ENCODE measurements at regions not wholly inside any gene's neighbourhood (a gene's known extent, or its start where the extent isn't known, plus 50 kb on each side); places are given as distances from the start of the nearest gene placed in this dataset.
"Not testable (repeated sequence)": the region's sequence is repeated elsewhere in the genome, so short reads cannot be mapped to it uniquely, and the experiment has no call there.

DNA sequence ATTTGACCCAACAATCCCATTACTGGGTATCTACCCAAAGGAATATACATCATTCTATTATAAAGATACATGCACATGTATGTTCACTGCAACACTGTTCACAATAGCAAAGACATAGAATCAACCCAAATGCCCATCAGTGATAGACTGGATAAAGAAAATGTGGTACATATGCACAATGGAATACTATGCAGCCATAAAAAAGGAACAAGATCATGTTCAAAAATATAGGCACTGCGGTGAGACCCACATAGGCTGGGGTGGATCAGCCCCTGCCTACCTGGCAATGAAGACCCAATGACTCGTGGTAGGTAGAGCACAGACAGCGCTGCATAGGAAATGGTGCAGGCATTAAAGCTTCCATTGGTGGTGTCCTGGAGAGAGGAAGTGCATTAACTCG is 88.6 kb upstream of the NFIL3 start:
- not testable (repeated sequence) for H3K4me1 Mint-ChIP-seq (ENCODE audit: unreplicated experiment); H3K9me3 Mint-ChIP-seq; H3K4me3 Mint-ChIP-seq; DNase-seq (ENCODE audit: extremely low spot score, unreplicated experiment); H3K27me3 Mint-ChIP-seq; H3K36me3 Mint-ChIP-seq; H3K27ac Mint-ChIP-seq

DNA sequence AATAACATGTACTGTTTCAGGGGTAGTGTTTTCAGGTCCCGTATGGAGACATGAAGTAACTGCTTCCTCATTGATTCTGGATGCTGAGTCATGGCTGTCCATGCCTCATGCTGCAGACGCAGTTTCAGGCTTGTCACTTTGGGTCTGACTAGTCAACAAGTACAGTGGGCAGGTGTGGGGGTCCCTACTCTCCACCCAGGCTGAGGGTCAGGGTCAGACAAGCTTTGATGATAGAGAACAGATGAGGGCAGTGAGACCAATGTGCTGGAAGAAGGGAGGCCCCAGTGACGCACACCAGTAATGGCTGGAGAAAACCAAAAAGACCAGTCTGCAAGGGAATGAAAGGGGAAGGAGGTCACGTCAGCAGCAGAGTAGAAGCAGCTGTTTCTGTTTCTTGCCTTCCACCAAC is 80.0 kb upstream of the NFIL3 start:
- no peaks in the 10 kb centered on the region for H3K27me3 Mint-ChIP-seq
- peaks cover 4% of the 10 kb centered on the region for H3K4me1 Mint-ChIP-seq (ENCODE audit: unreplicated experiment)
- H3K9me3 Mint-ChIP-seq: no peaks in the 10 kb centered on the region
- no peaks in the 10 kb centered on the region for H3K36me3 Mint-ChIP-seq
- no peak overlapping the region for H3K4me3 Mint-ChIP-seq
- H3K27ac Mint-ChIP-seq: no peak overlapping the region
- TF ChIP-seq, protein P1, sequence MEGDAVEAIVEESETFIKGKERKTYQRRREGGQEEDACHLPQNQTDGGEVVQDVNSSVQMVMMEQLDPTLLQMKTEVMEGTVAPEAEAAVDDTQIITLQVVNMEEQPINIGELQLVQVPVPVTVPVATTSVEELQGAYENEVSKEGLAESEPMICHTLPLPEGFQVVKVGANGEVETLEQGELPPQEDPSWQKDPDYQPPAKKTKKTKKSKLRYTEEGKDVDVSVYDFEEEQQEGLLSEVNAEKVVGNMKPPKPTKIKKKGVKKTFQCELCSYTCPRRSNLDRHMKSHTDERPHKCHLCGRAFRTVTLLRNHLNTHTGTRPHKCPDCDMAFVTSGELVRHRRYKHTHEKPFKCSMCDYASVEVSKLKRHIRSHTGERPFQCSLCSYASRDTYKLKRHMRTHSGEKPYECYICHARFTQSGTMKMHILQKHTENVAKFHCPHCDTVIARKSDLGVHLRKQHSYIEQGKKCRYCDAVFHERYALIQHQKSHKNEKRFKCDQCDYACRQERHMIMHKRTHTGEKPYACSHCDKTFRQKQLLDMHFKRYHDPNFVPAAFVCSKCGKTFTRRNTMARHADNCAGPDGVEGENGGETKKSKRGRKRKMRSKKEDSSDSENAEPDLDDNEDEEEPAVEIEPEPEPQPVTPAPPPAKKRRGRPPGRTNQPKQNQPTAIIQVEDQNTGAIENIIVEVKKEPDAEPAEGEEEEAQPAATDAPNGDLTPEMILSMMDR (conservative IDR thresholded peaks at IDR 0.05): no peak
- DNase-seq (ENCODE audit: extremely low spot score, unreplicated experiment): no peak

DNA sequence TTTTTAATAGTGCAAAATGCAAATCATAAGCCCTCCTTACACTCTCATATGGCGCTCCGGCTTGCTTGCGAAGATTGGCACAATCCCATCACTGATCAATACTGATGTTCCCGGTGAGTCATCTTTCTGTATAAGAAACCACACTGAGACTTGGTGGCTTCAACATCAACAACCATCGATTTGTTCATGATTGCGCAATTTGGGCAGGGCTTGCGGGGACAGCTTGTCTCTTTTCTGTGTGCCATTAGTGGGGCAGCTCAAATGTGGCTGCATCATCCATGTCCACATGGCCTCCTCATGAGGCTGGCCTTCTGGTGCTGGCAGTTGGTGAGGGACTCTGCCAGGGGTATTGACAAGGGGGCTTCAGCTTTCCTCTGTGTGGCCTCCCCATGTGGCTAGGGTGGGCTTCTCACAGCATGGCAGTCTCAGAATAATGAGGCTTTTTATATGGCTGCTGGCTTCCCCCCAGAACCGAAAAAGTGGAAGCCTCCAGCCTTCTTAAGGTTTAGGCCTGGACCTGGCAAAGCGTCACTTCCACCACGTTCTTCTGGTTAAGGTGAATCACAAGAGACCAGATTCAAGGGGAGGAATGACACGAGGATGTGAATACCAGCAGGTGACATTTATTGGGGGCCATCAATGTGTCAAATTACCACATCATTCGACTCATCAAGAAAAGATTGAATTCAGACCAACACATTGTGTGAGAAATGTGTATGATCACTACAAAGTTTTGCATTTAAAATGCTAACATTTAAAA is 79.5 kb upstream of the NFIL3 start:
- TF ChIP-seq, protein P1 (conservative IDR thresholded peaks at IDR 0.05): no peak
- Mint-ChIP-seq H3K27me3 (no peaks in the 10 kb centered on the region), H3K36me3 (no peaks in the 10 kb centered on the region), H3K27ac (no peak overlapping the region), H3K4me3 (no peak overlapping the region), H3K4me1 (ENCODE audit: unreplicated experiment) (peaks cover 4% of the 10 kb centered on the region), H3K9me3 (no peaks in the 10 kb centered on the region)
- DNase-seq (ENCODE audit: extremely low spot score, unreplicated experiment): no peak

DNA sequence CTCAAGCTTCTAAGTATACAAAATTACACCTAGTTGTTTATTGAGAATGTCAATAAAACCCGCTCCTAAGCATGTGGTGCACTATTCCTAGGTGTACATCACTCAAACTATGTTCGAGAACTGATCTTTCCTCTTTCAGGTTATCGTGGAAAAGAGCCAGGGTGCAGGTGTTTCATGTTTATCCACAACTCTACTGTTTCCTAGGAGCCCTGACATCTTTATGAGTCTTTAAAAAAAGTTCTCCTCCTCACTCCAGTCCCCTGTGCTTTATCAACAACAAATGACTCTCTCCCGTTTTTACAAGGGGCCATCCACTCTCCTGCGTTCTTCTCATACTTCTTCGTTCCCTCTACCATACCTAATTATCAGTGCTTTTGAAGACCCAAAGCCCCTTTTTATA is 78.8 kb upstream of the NFIL3 start:
- TF ChIP-seq, protein P1 (conservative IDR thresholded peaks at IDR 0.05): no peak
- no peaks in the 10 kb centered on the region for H3K9me3 Mint-ChIP-seq
- H3K36me3 Mint-ChIP-seq: no peaks in the 10 kb centered on the region
- no peaks in the 10 kb centered on the region for H3K27me3 Mint-ChIP-seq
- no peak overlapping the region for H3K27ac Mint-ChIP-seq
- H3K4me1 Mint-ChIP-seq (ENCODE audit: unreplicated experiment): peaks cover 8% of the 10 kb centered on the region
- no peak overlapping the region for H3K4me3 Mint-ChIP-seq
- DNase-seq (ENCODE audit: extremely low spot score, unreplicated experiment): no peak

DNA sequence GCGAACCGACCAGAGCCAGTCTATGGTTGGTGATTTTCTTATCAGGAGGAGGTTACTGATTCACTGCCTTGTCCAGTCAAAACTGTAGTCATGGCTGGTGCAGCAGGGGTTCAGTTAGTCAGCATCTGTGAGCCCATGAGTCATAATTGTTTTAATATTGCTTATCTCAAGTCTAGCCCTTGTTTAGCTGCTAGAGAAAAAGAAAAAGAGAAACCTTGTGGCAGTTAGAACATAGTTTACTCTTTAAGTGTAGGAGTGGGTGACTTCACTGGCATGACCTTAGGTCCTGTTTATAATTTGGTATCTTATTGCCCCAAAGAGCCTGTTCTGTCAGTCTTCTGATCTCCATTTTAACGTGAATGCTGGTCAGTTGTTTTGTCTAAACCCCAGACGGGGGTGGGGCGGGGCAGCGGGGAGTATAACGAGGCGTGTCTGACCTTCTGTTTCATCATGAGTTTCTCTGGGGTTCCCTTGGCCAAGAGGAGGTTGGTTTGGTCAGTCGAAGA is 76.9 kb upstream of the NFIL3 start:
- no peaks in the 10 kb centered on the region for H3K9me3 Mint-ChIP-seq
- H3K27ac Mint-ChIP-seq: no peak overlapping the region
- H3K4me1 Mint-ChIP-seq (ENCODE audit: unreplicated experiment): peaks cover 16% of the 10 kb centered on the region
- H3K27me3 Mint-ChIP-seq: no peaks in the 10 kb centered on the region
- DNase-seq (ENCODE audit: extremely low spot score, unreplicated experiment): no peak
- H3K36me3 Mint-ChIP-seq: no peaks in the 10 kb centered on the region
- TF ChIP-seq, protein P1 (conservative IDR thresholded peaks at IDR 0.05): no peak
- H3K4me3 Mint-ChIP-seq: no peak overlapping the region

DNA sequence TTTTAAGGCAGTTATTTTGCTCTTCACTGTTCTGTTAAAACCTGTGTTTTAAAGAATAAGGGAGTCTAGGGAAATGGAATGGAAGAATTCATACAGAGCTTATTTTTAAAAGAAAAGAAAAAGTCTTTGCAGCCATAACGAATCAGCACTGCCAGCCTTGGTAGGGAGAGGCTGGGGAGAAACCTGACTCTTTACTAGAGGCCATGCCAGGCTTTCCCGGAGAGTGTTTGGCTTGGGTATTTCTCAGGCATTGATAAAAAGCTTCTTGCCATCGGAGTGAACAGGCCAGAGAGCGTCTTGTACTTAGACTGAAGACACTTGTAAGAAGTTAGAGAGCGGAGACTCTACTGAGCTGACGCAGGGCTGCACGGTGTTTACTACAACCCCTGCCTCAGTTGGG is 72.7 kb upstream of the NFIL3 start:
- TF ChIP-seq, protein P1 (conservative IDR thresholded peaks at IDR 0.05): no peak
- H3K27ac Mint-ChIP-seq: no peak overlapping the region
- no peak overlapping the region for H3K4me3 Mint-ChIP-seq
- peaks cover 21% of the 10 kb centered on the region for H3K4me1 Mint-ChIP-seq (ENCODE audit: unreplicated experiment)
- DNase-seq (ENCODE audit: extremely low spot score, unreplicated experiment): no peak
- no peaks in the 10 kb centered on the region for H3K27me3 Mint-ChIP-seq
- H3K9me3 Mint-ChIP-seq: no peaks in the 10 kb centered on the region
- H3K36me3 Mint-ChIP-seq: no peaks in the 10 kb centered on the region
